ENCODE measurements at regions not wholly inside any gene's neighbourhood (a gene's known extent, or its start where the extent isn't known, plus 50 kb on each side); places are given as distances from the start of the nearest gene placed in this dataset.

- no peaks in the 10 kb centered on the region for H3K4me1 ChIP-seq (ENCODE audit: low read length)
- no peaks in the 10 kb centered on the region for H3K9me2 ChIP-seq (replicated peaks; ENCODE audit: insufficient read depth, low read length)
- H3K36me3 ChIP-seq (ENCODE audit: insufficient read depth, low read length): no peaks in the 10 kb centered on the region
- no peak overlapping the region for H3K27ac ChIP-seq (ENCODE audit: low read length)
- H4K20me1 ChIP-seq (ENCODE audit: insufficient read depth, low read depth, low read length): no peaks in the 10 kb centered on the region
- no peaks in the 10 kb centered on the region for H3K27me3 ChIP-seq (ENCODE audit: low read length)
- H3K4me2 ChIP-seq (ENCODE audit: low read depth, low read length, poor library complexity, severe bottlenecking): no peak overlapping the region
- no peaks in the 10 kb centered on the region for H3K9me3 ChIP-seq (ENCODE audit: low read length)
- H3K9ac ChIP-seq (ENCODE audit: low read length): no peak overlapping the region
- no peaks in the 10 kb centered on the region for H3K79me2 ChIP-seq (ENCODE audit: low read length)
- DNase-seq: no peak
- H2AFZ ChIP-seq (ENCODE audit: low read length): no peak overlapping the region
- no peak overlapping the region for H3K4me3 ChIP-seq (ENCODE audit: low read length)
These were observed 360.7 kb upstream of the ETAA1 start for GRCh38 chr2:67036444-67036843.

DNA sequence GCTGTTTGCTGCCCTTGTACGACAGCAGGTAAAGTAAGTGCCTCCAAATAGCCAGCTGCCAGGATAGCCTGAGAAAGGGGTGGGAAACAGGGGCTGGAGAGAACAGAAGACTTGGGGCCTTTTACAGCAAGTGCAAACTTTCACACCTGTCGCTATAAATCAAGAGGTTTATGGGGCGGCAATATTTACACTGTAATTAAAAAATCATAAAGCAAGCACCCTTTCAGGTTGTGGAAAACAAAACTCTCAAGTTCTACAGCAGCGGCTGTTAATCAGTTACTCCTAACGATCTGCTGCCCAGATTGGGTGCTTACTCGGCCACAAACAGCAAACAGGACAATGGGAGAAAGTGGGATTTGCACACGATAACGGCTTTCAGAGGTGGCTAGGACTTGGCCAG lies 359.5 kb upstream of the ETAA1 start:
- no peak overlapping the region for H3K4me3 ChIP-seq (ENCODE audit: low read length)
- H3K4me1 ChIP-seq (ENCODE audit: low read length): no peaks in the 10 kb centered on the region
- H3K27ac ChIP-seq (ENCODE audit: low read length): no peak overlapping the region
- no peaks in the 10 kb centered on the region for H4K20me1 ChIP-seq (ENCODE audit: insufficient read depth, low read depth, low read length)
- no peak overlapping the region for H2AFZ ChIP-seq (ENCODE audit: low read length)
- no peak overlapping the region for H3K9ac ChIP-seq (ENCODE audit: low read length)
- no peak overlapping the region for H3K4me2 ChIP-seq (ENCODE audit: low read depth, low read length, poor library complexity, severe bottlenecking)
- no peak for DNase-seq
- no peaks in the 10 kb centered on the region for H3K9me2 ChIP-seq (replicated peaks; ENCODE audit: insufficient read depth, low read length)
- H3K27me3 ChIP-seq (ENCODE audit: low read length): no peaks in the 10 kb centered on the region
- H3K79me2 ChIP-seq (ENCODE audit: low read length): no peaks in the 10 kb centered on the region
- H3K9me3 ChIP-seq (ENCODE audit: low read length): no peaks in the 10 kb centered on the region
- H3K36me3 ChIP-seq (ENCODE audit: insufficient read depth, low read length): no peaks in the 10 kb centered on the region

GRCh38 chr2:67038195-67038594 lies 358.9 kb upstream of the ETAA1 start:
- DNase-seq: no peak
- H3K27ac ChIP-seq (ENCODE audit: low read length): no peak overlapping the region
- H3K36me3 ChIP-seq (ENCODE audit: insufficient read depth, low read length): no peaks in the 10 kb centered on the region
- H3K4me3 ChIP-seq (ENCODE audit: low read length): no peak overlapping the region
- no peak overlapping the region for H3K9ac ChIP-seq (ENCODE audit: low read length)
- no peaks in the 10 kb centered on the region for H3K4me1 ChIP-seq (ENCODE audit: low read length)
- H2AFZ ChIP-seq (ENCODE audit: low read length): no peak overlapping the region
- H3K27me3 ChIP-seq (ENCODE audit: low read length): no peaks in the 10 kb centered on the region
- H3K4me2 ChIP-seq (ENCODE audit: low read depth, low read length, poor library complexity, severe bottlenecking): no peak overlapping the region
- no peaks in the 10 kb centered on the region for H3K9me2 ChIP-seq (replicated peaks; ENCODE audit: insufficient read depth, low read length)
- no peaks in the 10 kb centered on the region for H3K79me2 ChIP-seq (ENCODE audit: low read length)
- no peaks in the 10 kb centered on the region for H4K20me1 ChIP-seq (ENCODE audit: insufficient read depth, low read depth, low read length)
- no peaks in the 10 kb centered on the region for H3K9me3 ChIP-seq (ENCODE audit: low read length)

DNA sequence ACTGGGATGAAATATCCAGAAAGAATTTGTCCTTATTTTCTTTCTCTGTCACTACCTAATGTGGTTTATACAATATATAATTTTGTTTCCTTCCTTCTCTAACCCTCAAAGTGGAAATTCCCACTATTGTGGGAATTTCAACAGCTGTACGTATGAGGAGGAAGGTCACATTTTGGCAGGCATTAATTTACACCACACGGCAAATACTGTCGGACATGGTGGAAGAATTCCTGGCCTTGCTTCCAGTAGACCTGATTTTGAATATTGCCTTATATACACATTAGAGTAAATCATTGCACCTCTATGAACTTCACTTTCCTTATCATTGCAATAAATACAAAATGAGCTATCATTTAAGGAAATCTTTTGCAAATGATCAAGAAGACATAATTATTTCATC lies 358.1 kb upstream of the ETAA1 start:
- Histone ChIP-seq H3K9me2 (replicated peaks; ENCODE audit: insufficient read depth, low read length) (no peaks in the 10 kb centered on the region), H3K4me1 (ENCODE audit: low read length) (no peaks in the 10 kb centered on the region), H2AFZ (ENCODE audit: low read length) (no peak overlapping the region), H3K4me3 (ENCODE audit: low read length) (no peak overlapping the region), H4K20me1 (ENCODE audit: insufficient read depth, low read depth, low read length) (no peaks in the 10 kb centered on the region), H3K79me2 (ENCODE audit: low read length) (no peaks in the 10 kb centered on the region), H3K4me2 (ENCODE audit: low read depth, low read length, poor library complexity, severe bottlenecking) (no peak overlapping the region), H3K27ac (ENCODE audit: low read length) (no peak overlapping the region), H3K9ac (ENCODE audit: low read length) (no peak overlapping the region), H3K27me3 (ENCODE audit: low read length) (no peaks in the 10 kb centered on the region), H3K9me3 (ENCODE audit: low read length) (no peaks in the 10 kb centered on the region), H3K36me3 (ENCODE audit: insufficient read depth, low read length) (no peaks in the 10 kb centered on the region)
- DNase-seq: no peak

DNA sequence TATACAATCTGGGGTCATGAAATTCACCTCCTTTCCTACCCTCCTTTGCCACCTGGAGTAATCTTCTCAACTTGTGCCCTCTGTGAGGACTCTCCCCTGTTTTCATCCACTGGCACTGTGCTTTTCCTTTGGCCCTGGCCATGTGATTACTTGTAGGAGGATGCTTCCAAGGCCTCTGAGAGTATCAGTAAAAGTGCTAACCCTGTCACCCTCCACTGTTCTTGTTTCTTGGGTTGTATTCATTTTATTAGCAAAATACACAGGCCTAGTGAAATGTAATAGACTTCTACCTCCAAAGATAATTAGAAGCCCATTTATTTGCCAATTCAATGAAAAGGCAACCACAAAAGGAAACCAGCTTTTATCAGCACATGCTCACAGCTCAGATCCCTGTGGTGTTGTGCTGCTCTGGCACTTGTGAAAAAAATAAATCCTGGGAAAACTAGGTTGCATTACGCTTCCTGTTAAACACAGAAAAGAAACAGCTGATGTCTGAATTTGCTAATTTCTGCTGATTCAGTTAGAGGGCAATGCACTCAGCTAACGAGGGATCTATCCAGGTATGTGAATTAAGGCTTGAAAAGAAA lies 357.5 kb upstream of the ETAA1 start:
- Histone ChIP-seq H3K27me3 (ENCODE audit: low read length) (no peaks in the 10 kb centered on the region), H3K9me3 (ENCODE audit: low read length) (no peaks in the 10 kb centered on the region), H3K36me3 (ENCODE audit: insufficient read depth, low read length) (no peaks in the 10 kb centered on the region), H2AFZ (ENCODE audit: low read length) (no peak overlapping the region), H3K27ac (ENCODE audit: low read length) (no peak overlapping the region), H3K4me3 (ENCODE audit: low read length) (no peak overlapping the region), H3K4me2 (ENCODE audit: low read depth, low read length, poor library complexity, severe bottlenecking) (no peak overlapping the region), H4K20me1 (ENCODE audit: insufficient read depth, low read depth, low read length) (no peaks in the 10 kb centered on the region), H3K4me1 (ENCODE audit: low read length) (no peaks in the 10 kb centered on the region), H3K9ac (ENCODE audit: low read length) (no peak overlapping the region), H3K9me2 (replicated peaks; ENCODE audit: insufficient read depth, low read length) (no peaks in the 10 kb centered on the region), H3K79me2 (ENCODE audit: low read length) (no peaks in the 10 kb centered on the region)
- DNase-seq: no peak

DNA sequence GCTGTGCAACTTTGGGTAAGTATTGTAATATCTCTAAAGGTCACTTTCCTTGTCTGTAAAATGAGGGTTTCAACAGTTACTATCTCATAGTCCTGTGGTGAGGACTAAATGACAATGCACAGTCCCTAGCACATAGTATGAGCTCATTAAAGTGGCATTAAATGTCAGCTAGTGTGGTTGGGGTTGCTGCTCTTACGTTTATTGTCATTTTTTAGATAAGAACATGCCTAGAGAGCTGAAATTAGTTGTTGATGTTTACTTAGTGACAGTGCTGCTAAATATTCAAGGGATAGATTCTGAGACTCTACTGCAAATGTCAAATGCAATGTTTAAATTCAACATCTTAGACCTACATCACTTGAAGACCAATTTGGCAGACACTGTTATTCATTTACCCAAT lies 356.1 kb upstream of the ETAA1 start:
- no peaks in the 10 kb centered on the region for H3K27me3 ChIP-seq (ENCODE audit: low read length)
- no peaks in the 10 kb centered on the region for H3K4me1 ChIP-seq (ENCODE audit: low read length)
- H3K4me2 ChIP-seq (ENCODE audit: low read depth, low read length, poor library complexity, severe bottlenecking): no peak overlapping the region
- H3K9me3 ChIP-seq (ENCODE audit: low read length): no peaks in the 10 kb centered on the region
- no peaks in the 10 kb centered on the region for H4K20me1 ChIP-seq (ENCODE audit: insufficient read depth, low read depth, low read length)
- no peak for DNase-seq
- no peaks in the 10 kb centered on the region for H3K36me3 ChIP-seq (ENCODE audit: insufficient read depth, low read length)
- H3K9me2 ChIP-seq (replicated peaks; ENCODE audit: insufficient read depth, low read length): no peaks in the 10 kb centered on the region
- H2AFZ ChIP-seq (ENCODE audit: low read length): no peak overlapping the region
- no peaks in the 10 kb centered on the region for H3K79me2 ChIP-seq (ENCODE audit: low read length)
- no peak overlapping the region for H3K4me3 ChIP-seq (ENCODE audit: low read length)
- H3K27ac ChIP-seq (ENCODE audit: low read length): no peak overlapping the region
- no peak overlapping the region for H3K9ac ChIP-seq (ENCODE audit: low read length)

GRCh38 chr2:67043781-67044478 lies 353.2 kb upstream of the ETAA1 start:
- H3K27me3 ChIP-seq (ENCODE audit: low read length): no peaks in the 10 kb centered on the region
- DNase-seq: no peak
- H4K20me1 ChIP-seq (ENCODE audit: insufficient read depth, low read depth, low read length): no peaks in the 10 kb centered on the region
- no peak overlapping the region for H3K4me3 ChIP-seq (ENCODE audit: low read length)
- H2AFZ ChIP-seq (ENCODE audit: low read length): no peak overlapping the region
- H3K79me2 ChIP-seq (ENCODE audit: low read length): no peaks in the 10 kb centered on the region
- H3K27ac ChIP-seq (ENCODE audit: low read length): no peak overlapping the region
- no peak overlapping the region for H3K9ac ChIP-seq (ENCODE audit: low read length)
- no peak overlapping the region for H3K4me2 ChIP-seq (ENCODE audit: low read depth, low read length, poor library complexity, severe bottlenecking)
- H3K9me3 ChIP-seq (ENCODE audit: low read length): no peaks in the 10 kb centered on the region
- H3K36me3 ChIP-seq (ENCODE audit: insufficient read depth, low read length): no peaks in the 10 kb centered on the region
- H3K4me1 ChIP-seq (ENCODE audit: low read length): no peaks in the 10 kb centered on the region
- H3K9me2 ChIP-seq (replicated peaks; ENCODE audit: insufficient read depth, low read length): no peaks in the 10 kb centered on the region

DNA sequence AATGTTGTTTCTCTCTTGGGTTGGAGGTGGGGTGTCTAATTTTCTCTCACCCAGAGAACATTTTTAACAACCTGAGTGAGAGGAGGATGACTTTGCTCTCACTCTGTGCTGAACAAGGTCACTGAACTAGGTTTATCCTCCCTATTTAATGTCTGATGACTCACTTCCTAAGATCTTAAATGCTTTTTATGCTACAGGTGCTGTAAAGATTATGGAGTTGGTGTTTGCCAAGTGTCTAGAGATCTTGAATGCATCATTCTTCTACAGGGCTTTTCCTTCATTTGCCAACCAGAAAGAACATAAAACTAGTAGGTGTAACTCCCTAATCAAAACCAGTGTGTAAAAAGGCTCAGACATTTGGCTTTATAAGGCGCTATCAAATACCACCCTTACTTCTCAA lies 350.5 kb upstream of the ETAA1 start:
- H3K9me3 ChIP-seq (ENCODE audit: low read length): no peaks in the 10 kb centered on the region
- H3K9me2 ChIP-seq (replicated peaks; ENCODE audit: insufficient read depth, low read length): no peaks in the 10 kb centered on the region
- no peaks in the 10 kb centered on the region for H3K27me3 ChIP-seq (ENCODE audit: low read length)
- H3K4me2 ChIP-seq (ENCODE audit: low read depth, low read length, poor library complexity, severe bottlenecking): no peak overlapping the region
- H4K20me1 ChIP-seq (ENCODE audit: insufficient read depth, low read depth, low read length): no peaks in the 10 kb centered on the region
- no peak overlapping the region for H3K9ac ChIP-seq (ENCODE audit: low read length)
- no peak overlapping the region for H3K4me3 ChIP-seq (ENCODE audit: low read length)
- no peak for DNase-seq
- H3K4me1 ChIP-seq (ENCODE audit: low read length): no peaks in the 10 kb centered on the region
- H3K27ac ChIP-seq (ENCODE audit: low read length): no peak overlapping the region
- no peak overlapping the region for H2AFZ ChIP-seq (ENCODE audit: low read length)
- no peaks in the 10 kb centered on the region for H3K36me3 ChIP-seq (ENCODE audit: insufficient read depth, low read length)
- no peaks in the 10 kb centered on the region for H3K79me2 ChIP-seq (ENCODE audit: low read length)

Measured in Karpas-422 (cell line).